SK-N-SH treated with all-trans-retinoic acid at 6 μM for 48 hours (cell line): ENCODE measurements at regions not wholly inside any gene's neighbourhood (a gene's known extent, or its start where the extent isn't known, plus 50 kb on each side); places are given as distances from the start of the nearest gene placed in this dataset.

Source experiments
- ARNTL ChIP-seq: fragments of 450-650 bp; formaldehyde crosslinking; IDR thresholded peaks from 2 replicates; pipeline ENCODE4 v1.5.0; 2020; ENCODE audit warnings: low read depth, mild to moderate bottlenecking, moderate library complexity, borderline replicate concordance
- CSDC2 ChIP-seq: fragments of 250-450 bp; sonication (Bioruptor Pico); IDR thresholded peaks from 2 replicates; pipeline ENCODE4 v1.5.0; 2020; ENCODE audit warnings: mild to moderate bottlenecking, moderate library complexity
- CSRNP3 ChIP-seq: fragments of 250-450 bp; sonication (Bioruptor Pico); IDR thresholded peaks from 2 replicates; pipeline ENCODE4 v1.5.1; 2021; ENCODE audit warnings: mild to moderate bottlenecking, moderate library complexity
- GLIS3 ChIP-seq: fragments of 250-450 bp; sonication (Bioruptor Pico); IDR thresholded peaks from 2 replicates; pipeline ENCODE4 v1.5.0; 2020; ENCODE audit warnings: mild to moderate bottlenecking, moderate library complexity
- ZFP30 ChIP-seq: fragments of 450-650 bp; formaldehyde crosslinking; IDR thresholded peaks from 2 replicates; pipeline ENCODE4 v1.5.0; 2022; ENCODE audit warnings: mild to moderate bottlenecking, moderate library complexity

GRCh38 chr12:24359418-24359817 is 409.9 kb upstream of the SOX5 start:
- TF ChIP-seq CSDC2 (CRISPR knock-in tag), result no peak
- no peak for TF ChIP-seq GLIS3
- TF ChIP-seq ZFP30 (CRISPR knock-in tag), result no peak
- no peak for TF ChIP-seq ARNTL (CRISPR knock-in tag)
- no peak for TF ChIP-seq CSRNP3
